H9 (cell line): ENCODE measurements at regions not wholly inside any gene's neighbourhood (a gene's known extent, or its start where the extent isn't known, plus 50 kb on each side); places are given as distances from the start of the nearest gene placed in this dataset.

ENCODE experiments used
- DNase-seq: peaks from one replicate; pipeline ENCODE4 v3.0.0-alpha.2; 2017
- H2AFZ ChIP-seq: one replicate; pipeline ENCODE4 v1.6.1; 2013; ENCODE audit warnings: mild to moderate bottlenecking, low read length, control low read depth, moderate library complexity
- H2AK5ac ChIP-seq: 2 replicates; pipeline ENCODE4 v1.6.1; 2013; ENCODE audit warnings: low read length, control low read depth, mixed read lengths; ENCODE audit not compliant: insufficient read length
- H2BK120ac ChIP-seq: one replicate; pipeline ENCODE4 v1.6.1; 2013; ENCODE audit warnings: low read depth, mild to moderate bottlenecking, low read length, control low read depth, inconsistent platforms; ENCODE audit not compliant: poor library complexity, severe bottlenecking
- H2BK12ac ChIP-seq: 2 replicates; pipeline ENCODE4 v1.6.1; 2013; ENCODE audit warnings: low read length, control low read depth, mixed read lengths, low read depth; ENCODE audit not compliant: insufficient read length
- H2BK15ac ChIP-seq: 2 replicates; pipeline ENCODE4 v1.6.1; 2013; ENCODE audit warnings: low read depth, low read length, control low read depth
- H2BK20ac ChIP-seq: one replicate; pipeline ENCODE4 v1.6.1; 2013; ENCODE audit warnings: low read depth, mild to moderate bottlenecking, low read length, control low read depth, inconsistent platforms; ENCODE audit not compliant: poor library complexity, severe bottlenecking
- H2BK5ac ChIP-seq: 2 replicates; pipeline ENCODE4 v1.6.1; 2013; ENCODE audit warnings: low read length, control low read depth, mixed read lengths; ENCODE audit not compliant: insufficient read length
- H3K14ac ChIP-seq: 2 replicates; pipeline ENCODE4 v1.6.1; 2013; ENCODE audit warnings: low read length, control low read depth; ENCODE audit not compliant: insufficient read depth
- H3K18ac ChIP-seq: 2 replicates; pipeline ENCODE4 v1.6.1; 2013; ENCODE audit warnings: low read depth, mild to moderate bottlenecking, mixed read lengths, low read length, control low read depth; ENCODE audit not compliant: insufficient read length
- H3K23ac ChIP-seq: 2 replicates; pipeline ENCODE4 v1.6.1; 2013; ENCODE audit warnings: low read length, control low read depth, mixed read lengths, low read depth; ENCODE audit not compliant: insufficient read length
- H3K23me2 ChIP-seq: 2 replicates; pipeline ENCODE4 v1.6.1; 2013; ENCODE audit warnings: low read depth, mild to moderate bottlenecking, mixed read lengths, low read length, control low read depth; ENCODE audit not compliant: insufficient read length, poor library complexity, severe bottlenecking
- H3K27ac ChIP-seq: 2 replicates; pipeline ENCODE4 v1.5.1; 2013; ENCODE audit warnings: low read length, control low read depth, mixed read lengths, low read depth; ENCODE audit not compliant: insufficient read length
- H3K27me3 ChIP-seq: 2 replicates; pipeline ENCODE4 v1.6.1; 2013; ENCODE audit warnings: low read length, control low read depth, inconsistent platforms; ENCODE audit not compliant: insufficient read depth
- H3K4ac ChIP-seq: 2 replicates; pipeline ENCODE4 v1.6.1; 2013; ENCODE audit warnings: low read depth, mild to moderate bottlenecking, control low read depth, inconsistent platforms, low read length, moderate library complexity
- H3K4me1 ChIP-seq: 2 replicates; pipeline ENCODE4 v1.6.1; 2013; ENCODE audit warnings: low read length, control low read depth, inconsistent platforms; ENCODE audit not compliant: insufficient read depth
- H3K4me2 ChIP-seq: 2 replicates; pipeline ENCODE4 v1.6.1; 2013; ENCODE audit warnings: low read length, control low read depth, mixed read lengths; ENCODE audit not compliant: insufficient read length, insufficient read depth
- H3K56ac ChIP-seq: 2 replicates; pipeline ENCODE4 v1.6.1; 2013; ENCODE audit warnings: low read depth, mild to moderate bottlenecking, mixed read lengths, low read length, control low read depth; ENCODE audit not compliant: insufficient read length
- H3K79me1 ChIP-seq: 2 replicates; pipeline ENCODE4 v1.6.1; 2013; ENCODE audit warnings: low read depth, mild to moderate bottlenecking, moderate library complexity, low read length, control low read depth, inconsistent platforms; ENCODE audit not compliant: insufficient read depth, poor library complexity, severe bottlenecking
- H3K79me2 ChIP-seq: 2 replicates; pipeline ENCODE4 v1.6.1; 2013; ENCODE audit warnings: low read length, control low read depth, inconsistent platforms; ENCODE audit not compliant: insufficient read depth
- H3K9ac ChIP-seq: 2 replicates; pipeline ENCODE4 v1.6.1; 2013; ENCODE audit warnings: low read length, control low read depth, mixed read lengths; ENCODE audit not compliant: insufficient read length; ENCODE audit errors: extremely low read depth
- H3K9me3 ChIP-seq: one replicate; pipeline ENCODE4 v1.6.1; 2013; ENCODE audit warnings: low read depth, low read length, inconsistent platforms; ENCODE audit not compliant: control insufficient read depth
- H3T11ph ChIP-seq: one replicate; pipeline ENCODE4 v1.6.1; 2013; ENCODE audit warnings: mild to moderate bottlenecking, low read length, control low read depth, inconsistent platforms
- H4K20me1 ChIP-seq: one replicate; pipeline ENCODE4 v1.6.1; 2013; ENCODE audit not compliant: control insufficient read depth, insufficient read length, insufficient read depth
- H4K5ac ChIP-seq: 2 replicates; pipeline ENCODE4 v1.6.1; 2013; ENCODE audit warnings: low read depth, mild to moderate bottlenecking, mixed read lengths, low read length, control low read depth; ENCODE audit not compliant: insufficient read length
- H4K8ac ChIP-seq: replicated peaks from 2 replicates; pipeline ENCODE4 v1.6.1; 2013; ENCODE audit warnings: low read length, control low read depth, mixed read lengths, low read depth; ENCODE audit not compliant: insufficient read length
- H4K91ac ChIP-seq: 2 replicates; pipeline ENCODE4 v1.6.1; 2013; ENCODE audit warnings: low read depth, mild to moderate bottlenecking, moderate library complexity, mixed read lengths, low read length, control low read depth; ENCODE audit not compliant: insufficient read length
- H3K27ac Mint-ChIP-seq, 3 experiments: 2 replicates in 2 of 3; 3 replicates in 1 of 3; pipeline ENCODE4 v1.8.0; 2020 to 2021; ENCODE audit warnings: mixed read lengths in 3 of 3, mild to moderate bottlenecking in 1 of 3, moderate library complexity in 1 of 3
- H3K27me3 Mint-ChIP-seq: 2 replicates; pipeline ENCODE4 v1.8.0; 2021; ENCODE audit warnings: low read depth, mild to moderate bottlenecking, moderate library complexity, mixed read lengths
- H3K36me3 Mint-ChIP-seq, 3 experiments: 2 replicates in 2 of 3; 3 replicates in 1 of 3; pipeline ENCODE4 v1.8.0; 2020 to 2021; ENCODE audit warnings: low read depth in 3 of 3, mixed read lengths in 3 of 3; ENCODE audit not compliant: insufficient read depth in 1 of 3
- H3K4me1 Mint-ChIP-seq, 2 experiments: 2 replicates each; pipeline ENCODE4 v1.8.0; 2020; ENCODE audit warnings: mixed read lengths in 2 of 2
- H3K4me3 Mint-ChIP-seq, 2 experiments: 2 replicates in 1 of 2; 3 replicates in 1 of 2; pipeline ENCODE4 v1.8.0; 2020 to 2021; ENCODE audit warnings: mild to moderate bottlenecking in 2 of 2, mixed read lengths in 2 of 2, moderate library complexity in 1 of 2
- H3K9me3 Mint-ChIP-seq, 2 experiments: 2 replicates in 1 of 2; 3 replicates in 1 of 2; pipeline ENCODE4 v1.8.0; 2020; ENCODE audit warnings: mild to moderate bottlenecking in 2 of 2, mixed read lengths in 2 of 2, moderate library complexity in 1 of 2
- CTCF ChIP-seq: fragments of 200-600 bp; sonication (generic); conservative IDR thresholded peaks from 3 replicates; pipeline ENCODE4 v1.8.0; 2021; ENCODE audit warnings: antibody characterized with exemption, mild to moderate bottlenecking
- WGBS: extraction: QIAGEN DNeasy Blood & Tissue Kit; methylation state at CpG from one replicate; pipeline ENCODE4 v1.1.7; 2013; ENCODE audit warnings: missing lambda C conversion rate, low lambda C conversion rate, mixed read lengths; ENCODE audit not compliant: insufficient read length; ENCODE audit errors: extremely low coverage; 5-methylcytosine and 5-hydroxymethylcytosine counted together

GRCh38 chr12:70165450-70165849 lies 77.8 kb upstream of the CNOT2 start:
- H3K56ac ChIP-seq, result no peak overlapping the region
- H3K4me1 Mint-ChIP-seq, result no peaks in the 10 kb centered on the region
- no peak overlapping the region for H3T11ph ChIP-seq
- no peak overlapping the region for H3K4me2 ChIP-seq
- no peaks in the 10 kb centered on the region for H3K27me3 ChIP-seq
- TF ChIP-seq CTCF, result no peak
- no peak overlapping the region; a peak in 1 of 7 replicates for H3K27ac Mint-ChIP-seq
- DNase-seq, result no peak
- no peaks in the 10 kb centered on the region for H3K23me2 ChIP-seq
- H3K27ac ChIP-seq, result no peak overlapping the region
- H3K27me3 Mint-ChIP-seq, result no peaks in the 10 kb centered on the region
- no peak overlapping the region for H3K14ac ChIP-seq
- H3K4me1 ChIP-seq, result no peaks in the 10 kb centered on the region
- H3K4ac ChIP-seq, result no peak overlapping the region
- H2BK5ac ChIP-seq, result no peak overlapping the region
- H4K91ac ChIP-seq, result no peak overlapping the region
- H3K79me2 ChIP-seq, result no peaks in the 10 kb centered on the region
- no CpG with 5 or more reads among the region's 4 CpGs for WGBS
- no peaks in the 10 kb centered on the region for H3K79me1 ChIP-seq
- no peak overlapping the region for H3K18ac ChIP-seq
- H4K20me1 ChIP-seq, result no peaks in the 10 kb centered on the region
- no peak overlapping the region for H4K8ac ChIP-seq
- no peak overlapping the region for H4K5ac ChIP-seq
- H2AFZ ChIP-seq, result no peak overlapping the region
- H2BK20ac ChIP-seq, result no peak overlapping the region
- H3K4me3 Mint-ChIP-seq, result no peak overlapping the region
- no peaks in the 10 kb centered on the region for H3K9me3 ChIP-seq
- no peak overlapping the region for H2AK5ac ChIP-seq
- H3K36me3 Mint-ChIP-seq, result peaks cover 3 to 14% (median 3%) of the 10 kb centered on the region in 3 experiments; a peak in 6 of 7 replicates
- H2BK15ac ChIP-seq, result no peak overlapping the region
- H2BK12ac ChIP-seq, result no peak overlapping the region
- no peak overlapping the region for H2BK120ac ChIP-seq
- no peak overlapping the region for H3K9ac ChIP-seq
- H3K23ac ChIP-seq, result no peak overlapping the region
- H3K9me3 Mint-ChIP-seq, result peaks cover 9 to 10% of the 10 kb centered on the region in 2 experiments; a peak in 4 of 5 replicates
